ENCODE measurements at regions not wholly inside any gene's neighbourhood (a gene's known extent, or its start where the extent isn't known, plus 50 kb on each side); places are given as distances from the start of the nearest gene placed in this dataset.

DNA sequence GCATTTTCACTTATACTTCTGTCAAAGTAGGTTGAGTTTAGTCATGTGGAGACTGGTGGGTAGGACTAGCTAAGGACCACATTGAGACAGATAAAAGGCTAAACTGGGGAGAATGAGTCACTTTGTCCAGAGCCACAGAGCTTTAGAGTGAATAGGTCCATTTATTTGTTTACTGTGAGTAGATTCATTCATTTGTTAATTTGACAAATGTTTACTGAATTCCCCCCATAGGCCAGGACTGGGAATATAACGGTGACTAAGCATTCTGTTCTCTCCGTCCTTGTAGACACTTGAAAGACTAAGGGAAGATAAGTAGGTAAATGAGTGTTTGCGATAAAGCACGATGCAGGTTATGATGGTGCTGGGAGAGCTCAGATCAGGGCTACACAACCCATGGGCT, 699.7 kb upstream of the ID4 start:
- Histone ChIP-seq H3K9me3 (ENCODE audit: insufficient read depth, low read depth) (no peaks in the 10 kb centered on the region), H4K20me1 (ENCODE audit: insufficient read depth) (no peaks in the 10 kb centered on the region), H3K9me2 (ENCODE audit: insufficient read depth) (no peaks in the 10 kb centered on the region), H3K79me2 (ENCODE audit: low read depth) (no peaks in the 10 kb centered on the region), H3K4me3 (no peak overlapping the region), H3K27me3 (ENCODE audit: insufficient read depth, low read depth) (no peaks in the 10 kb centered on the region), H3K4me1 (replicated peaks; ENCODE audit: insufficient read depth) (no peaks in the 10 kb centered on the region), H3K36me3 (ENCODE audit: low read depth) (no peaks in the 10 kb centered on the region), H3F3A (ENCODE audit: insufficient read depth, low read depth) (no peaks in the 10 kb centered on the region), H2AFZ (no peak overlapping the region), H3K27ac (no peak overlapping the region), H3K4me2 (no peak overlapping the region)
- ChIA-PET CTCF (no interaction called here), POLR2A (ENCODE audit: unreplicated experiment) (no interaction called here)
- no TSS peak for BruUV-seq (replicated peaks)
- intact Hi-C loops (cut with micrococcal nuclease; ENCODE audit: unreplicated experiment), result no loop called here
- TF ChIP-seq EZH2 (IDR thresholded peaks at IDR 0.05; ENCODE audit: low read depth), result no peak
- TF ChIP-seq, protein P1, sequence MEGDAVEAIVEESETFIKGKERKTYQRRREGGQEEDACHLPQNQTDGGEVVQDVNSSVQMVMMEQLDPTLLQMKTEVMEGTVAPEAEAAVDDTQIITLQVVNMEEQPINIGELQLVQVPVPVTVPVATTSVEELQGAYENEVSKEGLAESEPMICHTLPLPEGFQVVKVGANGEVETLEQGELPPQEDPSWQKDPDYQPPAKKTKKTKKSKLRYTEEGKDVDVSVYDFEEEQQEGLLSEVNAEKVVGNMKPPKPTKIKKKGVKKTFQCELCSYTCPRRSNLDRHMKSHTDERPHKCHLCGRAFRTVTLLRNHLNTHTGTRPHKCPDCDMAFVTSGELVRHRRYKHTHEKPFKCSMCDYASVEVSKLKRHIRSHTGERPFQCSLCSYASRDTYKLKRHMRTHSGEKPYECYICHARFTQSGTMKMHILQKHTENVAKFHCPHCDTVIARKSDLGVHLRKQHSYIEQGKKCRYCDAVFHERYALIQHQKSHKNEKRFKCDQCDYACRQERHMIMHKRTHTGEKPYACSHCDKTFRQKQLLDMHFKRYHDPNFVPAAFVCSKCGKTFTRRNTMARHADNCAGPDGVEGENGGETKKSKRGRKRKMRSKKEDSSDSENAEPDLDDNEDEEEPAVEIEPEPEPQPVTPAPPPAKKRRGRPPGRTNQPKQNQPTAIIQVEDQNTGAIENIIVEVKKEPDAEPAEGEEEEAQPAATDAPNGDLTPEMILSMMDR (conservative IDR thresholded peaks at IDR 0.05), result no peak
- DNase-seq, result no peak

- no TSS peak for BruUV-seq (replicated peaks)
- no peak for DNase-seq
- H3K4me3 ChIP-seq, result no peak overlapping the region
- H3F3A ChIP-seq (ENCODE audit: insufficient read depth, low read depth), result no peaks in the 10 kb centered on the region
- no peaks in the 10 kb centered on the region for H3K4me1 ChIP-seq (replicated peaks; ENCODE audit: insufficient read depth)
- H4K20me1 ChIP-seq (ENCODE audit: insufficient read depth), result no peaks in the 10 kb centered on the region
- intact Hi-C loops (cut with micrococcal nuclease; ENCODE audit: unreplicated experiment), result no loop called here
- no peaks in the 10 kb centered on the region for H3K9me3 ChIP-seq (ENCODE audit: insufficient read depth, low read depth)
- ChIA-PET POLR2A (ENCODE audit: unreplicated experiment) (no interaction called here), CTCF (no interaction called here)
- no peaks in the 10 kb centered on the region for H3K27me3 ChIP-seq (ENCODE audit: insufficient read depth, low read depth)
- no peak overlapping the region for H2AFZ ChIP-seq
- TF ChIP-seq, protein P1 (conservative IDR thresholded peaks at IDR 0.05), result no peak
- no peak for TF ChIP-seq EZH2 (IDR thresholded peaks at IDR 0.05; ENCODE audit: low read depth)
- no peak overlapping the region for H3K4me2 ChIP-seq
- no peaks in the 10 kb centered on the region for H3K9me2 ChIP-seq (ENCODE audit: insufficient read depth)
- H3K36me3 ChIP-seq (ENCODE audit: low read depth), result no peaks in the 10 kb centered on the region
- no peaks in the 10 kb centered on the region for H3K79me2 ChIP-seq (ENCODE audit: low read depth)
- no peak overlapping the region for H3K27ac ChIP-seq
Observed at GRCh38 chr6:19142275-19142674, 694.9 kb upstream of the ID4 start.

DNA sequence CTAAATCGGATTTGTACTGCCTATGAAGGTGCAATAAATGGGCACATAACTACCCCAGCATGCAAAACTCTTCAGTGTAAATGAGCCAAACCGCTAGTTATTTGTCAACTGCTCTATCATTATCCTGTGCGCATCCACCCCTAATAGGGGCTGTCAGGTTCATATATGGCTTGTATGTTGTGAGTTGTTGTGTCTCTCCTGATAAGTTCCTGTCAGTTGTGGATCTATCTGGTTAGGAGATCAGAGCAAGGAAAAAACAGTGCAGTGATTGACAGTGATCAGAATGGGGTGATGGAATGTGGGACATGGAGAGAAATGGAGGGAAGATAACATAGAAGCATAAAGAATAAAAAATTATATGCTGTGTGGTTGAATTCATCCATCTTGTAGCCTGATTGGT, 686.9 kb upstream of the ID4 start:
- Histone ChIP-seq H3K27ac (no peak overlapping the region), H3K27me3 (ENCODE audit: insufficient read depth, low read depth) (no peaks in the 10 kb centered on the region), H3K9me2 (ENCODE audit: insufficient read depth) (no peaks in the 10 kb centered on the region; the same call in 1 of the 2 replicates), H3K9me3 (ENCODE audit: insufficient read depth, low read depth) (no peaks in the 10 kb centered on the region), H3K36me3 (ENCODE audit: low read depth) (no peaks in the 10 kb centered on the region), H3K4me2 (no peak overlapping the region), H3K4me3 (no peak overlapping the region), H3F3A (ENCODE audit: insufficient read depth, low read depth) (no peaks in the 10 kb centered on the region), H4K20me1 (ENCODE audit: insufficient read depth) (no peaks in the 10 kb centered on the region), H3K4me1 (replicated peaks; ENCODE audit: insufficient read depth) (no peaks in the 10 kb centered on the region), H3K79me2 (ENCODE audit: low read depth) (no peaks in the 10 kb centered on the region), H2AFZ (no peak overlapping the region)
- intact Hi-C loops (cut with micrococcal nuclease; ENCODE audit: unreplicated experiment), result no loop called here
- BruUV-seq (replicated peaks), result no TSS peak
- CTCF ChIA-PET, result interaction anchor here (0.6 kb wide), 1 partner anchor 506 kb away, joined by 4 read pairs; no protein-coding TSS in a partner anchor
- POLR2A ChIA-PET (ENCODE audit: unreplicated experiment), result no interaction called here
- no peak for TF ChIP-seq EZH2 (IDR thresholded peaks at IDR 0.05; ENCODE audit: low read depth)
- TF ChIP-seq, protein P1 (conservative IDR thresholded peaks at IDR 0.05), result no peak
- no peak for DNase-seq

All from PC-9 (cell line).